HFFc6 (cell line): ENCODE measurements at regions not wholly inside any gene's neighbourhood (a gene's known extent, or its start where the extent isn't known, plus 50 kb on each side); places are given as distances from the start of the nearest gene placed in this dataset.

Experiments
- DNase-seq: peaks from one replicate; pipeline ENCODE4 v3.0.0-alpha.2; 2018
- H3K27ac Mint-ChIP-seq: 2 replicates; pipeline ENCODE4 v1.8.0; 2020; ENCODE audit warnings: mild to moderate bottlenecking, mixed read lengths
- H3K27me3 Mint-ChIP-seq: 2 replicates; pipeline ENCODE4 v1.8.0; 2021; ENCODE audit warnings: mild to moderate bottlenecking, moderate library complexity, mixed read lengths; ENCODE audit not compliant: insufficient read depth
- H3K36me3 Mint-ChIP-seq: 2 replicates; pipeline ENCODE4 v1.8.0; 2021; ENCODE audit warnings: low read depth, mixed read lengths
- H3K4me1 Mint-ChIP-seq: 2 replicates; pipeline ENCODE4 v1.8.0; 2020; ENCODE audit warnings: low read depth, mixed read lengths
- H3K4me3 Mint-ChIP-seq: 2 replicates; pipeline ENCODE4 v1.8.0; 2020; ENCODE audit warnings: mild to moderate bottlenecking, moderate library complexity, mixed read lengths
- H3K9me3 Mint-ChIP-seq: 2 replicates; pipeline ENCODE4 v1.8.0; 2020; ENCODE audit warnings: mild to moderate bottlenecking, mixed read lengths
- CTCF ChIP-seq: fragments of 200-600 bp; sonication (generic); IDR thresholded peaks from 2 replicates; pipeline ENCODE4 v1.5.0; 2021; ENCODE audit warnings: antibody characterized with exemption, mild to moderate bottlenecking

- peaks cover 54% of the 10 kb centered on the region for H3K4me1 Mint-ChIP-seq
- DNase-seq, result no peak
- no peaks in the 10 kb centered on the region for H3K36me3 Mint-ChIP-seq
- TF ChIP-seq CTCF, result no peak
- H3K9me3 Mint-ChIP-seq, result no peaks in the 10 kb centered on the region
- H3K4me3 Mint-ChIP-seq, result no peak overlapping the region
- no peaks in the 10 kb centered on the region for H3K27me3 Mint-ChIP-seq
- H3K27ac Mint-ChIP-seq, result no peak overlapping the region
Measured at GRCh38 chr9:134494905-134495304, 146.7 kb upstream of the COL5A1 start.

- no peak for DNase-seq
- peak overlapping the region; percentile 86 for H3K27ac Mint-ChIP-seq
- no peaks in the 10 kb centered on the region; the same call in 1 of the 2 replicates for H3K9me3 Mint-ChIP-seq
- H3K36me3 Mint-ChIP-seq, result no peaks in the 10 kb centered on the region
- peak overlapping the region; percentile 66; the same call in 1 of the 2 replicates for H3K4me3 Mint-ChIP-seq
- peaks cover 2% of the 10 kb centered on the region; the same call in 1 of the 2 replicates for H3K27me3 Mint-ChIP-seq
- TF ChIP-seq CTCF, result no peak
- H3K4me1 Mint-ChIP-seq, result peaks cover 51% of the 10 kb centered on the region
Measured at GRCh38 chr9:134495881-134496412, 145.7 kb upstream of the COL5A1 start.

- Mint-ChIP-seq H3K36me3 (no peaks in the 10 kb centered on the region), H3K4me3 (peak overlapping the region; percentile 66), H3K9me3 (no peaks in the 10 kb centered on the region; the same call in 1 of the 2 replicates), H3K27me3 (peaks cover 2% of the 10 kb centered on the region; the same call in 1 of the 2 replicates), H3K27ac (peak overlapping the region; percentile 86), H3K4me1 (peaks cover 46% of the 10 kb centered on the region)
- TF ChIP-seq CTCF, result no peak
- DNase-seq, result peak; percentile 63
Measured at GRCh38 chr9:134496413-134497282, 145.0 kb upstream of the COL5A1 start.

- no peak for TF ChIP-seq CTCF
- Mint-ChIP-seq H3K9me3 (no peaks in the 10 kb centered on the region; the same call in 1 of the 2 replicates), H3K4me3 (peak overlapping the region; percentile 66), H3K4me1 (peaks cover 39% of the 10 kb centered on the region), H3K27me3 (peaks cover 2% of the 10 kb centered on the region; the same call in 1 of the 2 replicates), H3K36me3 (no peaks in the 10 kb centered on the region), H3K27ac (peak overlapping the region; percentile 86)
- DNase-seq, result peak; percentile 17
Measured at GRCh38 chr9:134497283-134497860, 144.2 kb upstream of the COL5A1 start.

- no peak for TF ChIP-seq CTCF
- H3K36me3 Mint-ChIP-seq, result no peaks in the 10 kb centered on the region
- H3K4me3 Mint-ChIP-seq, result no peak overlapping the region
- peaks cover 44% of the 10 kb centered on the region for H3K4me1 Mint-ChIP-seq
- DNase-seq, result no peak
- H3K27me3 Mint-ChIP-seq, result peaks cover 2% of the 10 kb centered on the region; the same call in 1 of the 2 replicates
- H3K9me3 Mint-ChIP-seq, result no peaks in the 10 kb centered on the region; the same call in 1 of the 2 replicates
- no peak overlapping the region for H3K27ac Mint-ChIP-seq
Measured at GRCh38 chr9:134498814-134499166, 142.8 kb upstream of the COL5A1 start.
